GM21423 (cell line): ENCODE measurements at regions not wholly inside any gene's neighbourhood (a gene's known extent, or its start where the extent isn't known, plus 50 kb on each side); places are given as distances from the start of the nearest gene placed in this dataset.
"Not testable (repeated sequence)": the region's sequence is repeated elsewhere in the genome, so short reads cannot be mapped to it uniquely, and the experiment has no call there.

ENCODE experiments used
- ATAC-seq: cut with Tn5 transposase; IDR thresholded peaks from one replicate; pipeline ENCODE4 v1.9.1; 2021; ENCODE audit warnings: mild to moderate bottlenecking, moderate library complexity; ENCODE audit not compliant: unreplicated experiment

DNA sequence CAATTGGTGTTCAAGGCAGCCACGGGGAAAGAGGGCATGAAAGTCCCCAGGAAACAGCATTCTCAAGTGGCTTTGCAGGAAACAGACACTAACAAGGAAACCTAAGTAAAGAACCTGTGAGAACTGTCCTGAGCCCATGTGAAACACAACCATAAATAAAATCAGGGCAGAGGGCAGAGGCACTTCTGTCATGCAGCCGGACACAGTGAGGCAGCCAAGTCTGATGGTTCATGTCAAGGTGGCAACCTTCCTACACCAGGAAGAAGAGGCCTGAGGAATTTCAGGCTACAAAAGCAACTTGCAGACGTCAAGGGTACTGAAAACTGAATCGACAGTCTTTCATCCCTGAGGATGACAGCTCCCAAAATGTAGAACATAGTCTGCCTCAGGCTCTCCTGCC, 458.2 kb upstream of the NPVF start:
- no peak for ATAC-seq

DNA sequence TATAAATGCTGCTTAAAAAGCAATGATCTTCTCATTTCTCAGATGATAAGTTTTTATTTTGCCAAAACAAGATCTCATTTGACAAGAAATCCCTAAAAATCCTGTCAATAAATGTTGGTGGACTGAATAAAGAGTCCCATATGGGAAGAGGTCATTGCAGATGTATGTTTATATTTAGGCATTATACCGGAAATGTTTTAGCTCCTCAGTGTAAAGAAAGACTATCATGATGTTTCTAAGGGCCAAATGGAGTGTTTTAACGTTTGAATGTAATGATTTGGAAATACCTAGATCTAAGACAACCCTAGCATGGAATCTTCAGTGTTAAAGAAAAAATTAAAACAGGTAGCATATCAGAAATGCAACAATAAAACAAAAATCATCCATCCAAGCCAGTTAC, 457.8 kb upstream of the NFE2L3 start:
- no peak for ATAC-seq

DNA sequence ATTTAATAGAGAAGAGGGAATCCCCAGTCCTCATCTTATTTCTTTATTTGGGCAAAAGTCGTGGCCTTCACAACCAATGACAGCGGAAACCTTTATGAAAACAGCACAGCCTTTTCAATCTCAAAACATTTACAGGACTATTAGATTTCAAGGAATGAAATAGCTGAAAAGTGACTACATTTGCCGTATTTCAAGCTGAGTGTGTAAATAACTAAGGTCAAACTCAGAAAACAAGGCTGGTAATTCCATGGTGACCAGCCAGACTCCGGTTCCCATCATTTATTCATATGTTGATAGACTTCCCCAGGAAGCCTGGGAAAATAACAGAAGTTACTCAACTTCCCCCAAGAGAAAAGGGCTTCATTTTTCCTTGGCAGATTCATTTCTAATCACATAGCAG, 457.3 kb upstream of the NFE2L3 start:
- ATAC-seq, result no peak

DNA sequence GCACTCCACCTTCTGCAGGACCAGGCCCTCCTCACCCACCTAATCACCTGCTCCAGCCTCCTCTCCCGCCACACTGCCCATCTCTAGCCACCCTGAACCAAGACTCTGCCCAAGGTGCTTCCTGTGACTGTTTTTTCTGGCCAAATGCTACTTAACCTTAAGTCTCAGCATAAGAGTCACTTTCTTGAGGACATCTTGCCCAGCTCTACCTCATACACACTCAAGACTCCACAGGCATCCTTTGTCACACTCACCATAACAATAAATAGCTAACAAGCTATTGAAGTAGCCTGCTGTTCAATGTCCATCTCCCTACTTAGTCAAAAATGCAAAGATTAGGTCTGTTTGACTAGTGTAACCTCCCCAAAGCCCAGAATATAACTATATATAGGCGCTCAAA, 455.4 kb upstream of the NFE2L3 start:
- no peak for ATAC-seq

DNA sequence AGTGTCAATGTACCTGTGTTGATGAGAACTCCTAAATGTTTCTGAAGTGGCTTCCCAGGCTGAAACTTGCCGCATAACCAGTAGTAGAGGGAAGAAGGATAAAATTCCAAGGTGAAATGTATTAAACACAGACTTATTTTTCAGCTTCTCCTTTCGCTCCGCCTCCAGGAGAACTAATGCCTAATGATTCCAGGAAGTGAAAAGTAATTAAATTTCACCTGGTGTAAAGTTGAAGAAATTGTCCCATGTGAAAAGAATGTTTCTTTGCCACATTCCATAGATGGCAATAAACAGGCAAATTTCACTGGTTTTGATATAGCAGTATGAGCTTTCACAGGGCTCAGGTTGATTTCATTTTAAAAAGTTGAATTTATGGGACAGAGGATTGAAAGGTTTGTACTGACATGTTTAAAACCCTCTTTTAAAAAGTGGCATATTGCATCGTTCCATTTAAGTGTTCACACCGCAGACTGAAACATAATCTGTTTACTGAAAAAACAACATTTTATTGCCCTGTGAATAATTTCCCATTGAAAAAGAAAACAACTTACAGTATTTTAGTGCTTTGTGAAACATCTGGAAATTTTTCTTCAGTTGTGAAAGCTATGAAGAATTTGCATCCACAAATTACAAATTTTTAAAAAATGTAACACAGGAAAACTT, 453.4 kb upstream of the NFE2L3 start:
- ATAC-seq, result no peak

DNA sequence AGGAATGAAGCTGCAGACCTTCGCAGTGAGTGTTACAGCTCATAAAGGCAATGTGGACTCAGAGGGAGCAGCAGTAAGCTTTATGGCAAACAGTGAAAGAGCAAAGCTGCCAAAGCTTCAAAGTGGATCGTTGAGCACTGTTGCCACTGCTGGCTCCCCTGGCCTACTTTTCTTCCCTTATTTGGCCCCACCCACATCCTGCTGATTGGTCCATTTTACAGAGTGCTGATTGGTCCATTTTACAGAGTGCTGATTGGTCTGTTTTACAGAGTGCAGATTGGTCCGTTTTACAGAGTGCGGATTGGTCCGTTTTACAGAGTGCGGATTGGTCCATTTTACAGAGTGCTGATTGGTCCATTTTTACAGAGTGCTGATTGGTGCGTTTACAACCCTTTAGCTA, 451.9 kb upstream of the NFE2L3 start:
- not testable (repeated sequence) for ATAC-seq

DNA sequence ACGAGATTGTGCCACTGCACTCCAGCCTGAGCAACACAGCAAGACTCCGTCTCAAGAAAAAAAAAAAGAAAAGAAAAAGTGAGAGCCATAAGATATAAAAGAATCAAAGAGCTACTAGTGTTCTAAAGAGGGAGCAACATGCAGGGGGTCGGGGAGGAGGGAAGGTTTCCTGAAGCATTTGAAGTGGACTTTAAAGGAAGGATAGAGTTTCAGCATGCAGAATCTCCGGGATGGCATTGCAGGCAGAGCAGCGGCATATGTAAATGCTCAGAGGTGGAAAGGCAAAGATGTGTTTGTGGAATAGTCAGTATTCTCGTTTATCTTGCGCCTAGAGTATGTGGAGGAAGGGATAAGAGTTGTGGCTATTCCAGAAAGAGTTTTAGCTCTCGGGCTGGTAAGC, 447.6 kb upstream of the NFE2L3 start:
- ATAC-seq, result no peak

DNA sequence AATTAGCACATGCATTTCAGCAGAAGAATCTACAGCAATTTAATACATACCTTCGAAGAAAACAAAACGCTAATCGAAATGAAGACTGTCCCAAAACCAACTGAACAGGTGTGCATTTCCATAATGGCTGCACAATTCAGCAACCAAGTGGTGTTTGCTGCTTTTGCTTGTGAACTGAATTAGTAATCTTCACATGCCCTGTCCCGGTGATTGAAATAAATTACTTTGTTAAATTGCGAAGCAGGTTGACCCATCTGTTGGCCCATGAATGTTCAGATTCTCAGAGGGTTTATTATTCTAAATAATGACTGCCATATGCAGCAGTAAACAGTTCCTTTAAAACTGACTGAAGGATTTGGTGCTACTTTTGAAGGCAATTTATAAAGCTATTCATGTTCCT, 445.2 kb upstream of the NFE2L3 start:
- no peak for ATAC-seq

DNA sequence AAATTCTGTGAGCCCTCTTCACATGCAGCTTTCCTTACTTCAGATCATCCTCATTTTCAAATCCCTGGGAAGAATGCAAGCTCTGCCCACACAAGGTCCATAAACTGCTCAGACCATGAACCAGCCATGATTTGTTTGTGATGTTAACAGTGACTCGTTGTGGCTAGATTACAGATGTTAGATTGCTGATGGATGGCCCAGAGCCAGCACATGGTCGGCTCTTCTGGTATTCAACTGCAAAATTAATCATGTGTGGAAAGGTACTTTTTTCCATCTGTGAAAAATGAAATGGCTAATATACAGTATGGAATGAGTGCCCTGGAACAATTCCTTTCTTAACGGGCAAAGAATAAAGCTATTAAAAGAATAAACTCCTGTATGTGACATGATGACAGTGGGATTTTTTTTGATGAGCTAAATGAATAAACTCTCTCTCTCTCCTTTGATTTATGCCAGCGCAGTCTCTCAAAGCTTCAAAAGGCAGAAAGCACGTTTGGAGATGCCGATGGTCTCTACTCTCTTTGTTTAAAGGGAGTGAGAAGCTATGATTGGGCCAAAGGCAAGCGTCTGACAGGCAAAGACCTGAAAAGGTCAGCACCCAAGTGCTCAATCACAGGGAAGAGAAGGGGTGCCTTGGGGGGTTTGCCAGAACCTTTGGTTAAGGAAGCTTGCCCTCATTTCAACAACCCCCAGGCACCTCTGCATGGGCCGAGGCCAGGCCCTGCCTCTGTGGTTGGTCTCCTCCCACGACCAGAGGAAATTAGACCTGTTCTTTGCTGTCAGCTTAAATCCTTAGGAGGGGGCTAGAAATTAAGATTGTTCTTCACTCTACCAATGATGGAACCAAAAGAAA, 444.0 kb upstream of the NFE2L3 start:
- ATAC-seq, result no peak

DNA sequence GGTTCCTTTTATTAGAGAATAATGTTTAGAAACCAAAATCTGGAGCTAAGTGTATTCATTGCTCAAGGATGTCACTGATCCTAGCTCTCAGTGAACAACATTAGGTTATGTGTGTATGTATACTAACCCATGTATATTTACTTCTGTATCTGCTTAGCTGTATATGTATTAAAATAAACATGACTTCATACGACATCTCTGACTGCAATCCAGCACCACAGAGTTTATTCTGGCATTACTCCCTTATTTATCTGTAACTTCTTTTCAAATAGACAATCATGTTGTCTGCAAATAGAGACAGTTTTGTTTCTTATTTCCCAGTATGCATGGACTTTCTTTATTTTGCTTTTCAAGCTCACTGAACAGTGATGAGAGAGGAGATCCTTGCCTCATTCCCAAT, 441.0 kb upstream of the NFE2L3 start:
- ATAC-seq, result no peak

DNA sequence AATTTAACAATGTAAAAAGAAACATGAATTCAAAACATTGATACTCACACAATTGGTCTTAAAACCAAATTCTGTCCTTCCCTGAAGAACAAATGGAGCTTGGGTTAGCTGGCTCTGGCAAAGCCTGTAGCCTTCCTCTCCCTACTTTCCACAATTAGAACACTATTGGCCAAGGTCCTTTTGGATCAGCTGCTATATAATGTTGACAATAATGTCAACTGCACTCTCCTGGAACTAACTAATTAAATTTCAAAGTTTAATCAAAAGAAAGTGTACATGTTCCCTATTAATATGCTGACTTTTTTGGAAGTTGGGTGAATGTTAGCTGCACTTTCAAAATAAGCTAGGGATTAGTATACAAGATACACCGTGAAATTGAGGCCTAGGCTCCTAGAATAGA, 440.1 kb upstream of the NFE2L3 start:
- ATAC-seq, result no peak

DNA sequence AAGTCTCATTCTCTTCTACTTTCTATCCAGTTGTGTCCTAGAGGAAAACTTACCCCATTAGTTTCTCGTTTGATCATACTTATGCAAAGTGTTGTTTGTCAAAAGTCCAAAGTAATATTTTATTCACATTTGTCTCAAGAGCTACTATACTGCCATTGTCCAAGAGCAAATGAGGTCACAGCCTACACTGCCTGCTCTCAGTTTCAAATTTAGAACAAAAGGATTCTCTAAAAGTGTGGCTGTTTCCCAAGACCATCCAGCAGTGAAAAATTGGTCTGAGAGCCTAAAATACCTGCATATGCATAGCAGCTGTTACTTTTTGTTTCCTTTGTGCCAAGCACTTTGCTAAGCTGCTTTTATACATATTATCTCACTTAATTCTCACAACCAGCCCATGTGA, 439.5 kb upstream of the NFE2L3 start:
- no peak for ATAC-seq

DNA sequence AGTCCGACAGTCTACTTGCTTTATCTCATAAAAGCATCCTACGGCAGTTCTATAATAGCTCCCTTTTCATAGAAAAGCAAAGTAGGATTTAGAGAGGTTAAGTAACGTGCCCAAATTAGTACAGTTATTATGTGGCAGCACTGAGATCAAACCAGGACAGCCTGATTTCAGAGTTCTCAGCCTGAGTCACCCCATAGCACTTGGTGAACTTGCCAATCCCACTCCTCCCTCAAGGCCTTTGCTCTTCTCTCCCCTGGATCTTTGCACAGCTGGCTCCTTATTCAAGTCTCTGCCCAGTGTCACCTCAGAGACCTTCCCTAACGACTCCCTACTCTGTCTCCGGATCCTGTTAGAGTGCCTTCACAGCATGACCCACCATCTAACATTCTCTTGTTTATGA, 438.0 kb upstream of the NFE2L3 start:
- ATAC-seq, result no peak

DNA sequence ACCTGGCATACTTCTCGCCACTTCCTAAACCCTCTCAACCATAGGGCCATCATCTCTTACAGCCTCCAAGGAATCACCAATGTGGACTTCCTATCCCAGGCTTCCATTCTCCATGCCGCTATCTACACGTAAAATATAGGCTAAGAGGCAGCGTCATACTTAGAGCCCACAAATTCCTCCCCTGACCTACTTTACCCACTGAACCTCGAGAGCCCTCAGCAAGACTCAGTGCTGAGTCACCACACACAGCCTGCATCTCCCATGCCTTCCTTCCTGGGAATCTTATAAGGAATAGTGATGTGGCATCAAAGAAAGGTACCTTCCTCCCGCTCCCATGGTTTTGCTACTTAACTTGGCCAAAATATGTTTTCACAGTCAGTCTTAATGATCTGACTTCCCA, 435.6 kb upstream of the NFE2L3 start:
- no peak for ATAC-seq

DNA sequence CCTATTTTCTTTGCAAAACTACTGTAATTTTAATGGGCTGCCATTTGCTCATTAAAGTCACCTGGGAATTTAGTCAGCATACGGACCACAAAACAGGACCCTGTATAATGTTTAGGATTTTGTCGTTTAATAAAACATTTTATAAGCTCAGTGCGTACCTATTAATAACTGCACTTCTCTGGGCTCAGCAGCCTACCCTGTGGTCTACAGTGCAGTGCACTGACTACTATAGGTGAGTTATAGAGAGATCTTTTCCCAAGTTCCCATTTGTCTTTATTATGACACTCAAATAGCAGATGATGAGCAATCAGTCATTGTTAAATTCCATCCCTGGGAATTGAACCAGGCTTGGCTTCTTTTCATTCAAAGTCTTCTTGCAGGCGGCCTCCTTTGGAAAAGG, 433.4 kb upstream of the NFE2L3 start:
- no peak for ATAC-seq

DNA sequence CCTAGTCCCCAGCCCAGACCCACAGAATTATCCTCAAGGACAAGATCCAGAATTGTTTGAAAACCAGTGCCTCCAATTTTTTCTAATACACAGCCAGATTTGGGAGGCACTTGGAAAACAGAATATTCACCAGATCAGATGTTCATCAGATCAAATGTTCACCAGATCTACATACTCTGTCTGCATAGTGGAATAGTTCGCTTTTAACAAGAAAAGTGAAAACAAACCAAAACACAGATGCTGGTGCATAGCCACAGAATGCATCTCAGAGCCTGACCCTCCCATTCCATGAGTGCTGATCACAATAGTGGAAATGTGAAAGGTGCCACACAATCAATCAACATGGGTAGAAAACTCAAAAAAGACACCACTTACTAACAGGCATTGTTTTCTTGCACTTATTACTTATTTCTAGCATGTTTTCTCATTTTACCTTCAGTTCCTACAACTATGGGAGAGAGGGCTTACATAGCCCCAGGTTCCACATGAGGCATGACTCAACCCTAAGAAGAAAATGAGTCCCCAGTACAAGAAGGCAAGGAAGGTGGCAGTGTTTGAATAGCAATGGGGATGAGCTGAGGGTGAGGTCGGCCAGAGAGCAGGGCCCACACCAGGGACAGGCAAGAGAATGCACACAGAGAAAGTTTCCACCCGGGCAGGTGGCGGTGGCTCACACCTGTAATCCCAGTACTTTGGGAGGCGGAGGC, 432.7 kb upstream of the NFE2L3 start:
- ATAC-seq, result no peak

DNA sequence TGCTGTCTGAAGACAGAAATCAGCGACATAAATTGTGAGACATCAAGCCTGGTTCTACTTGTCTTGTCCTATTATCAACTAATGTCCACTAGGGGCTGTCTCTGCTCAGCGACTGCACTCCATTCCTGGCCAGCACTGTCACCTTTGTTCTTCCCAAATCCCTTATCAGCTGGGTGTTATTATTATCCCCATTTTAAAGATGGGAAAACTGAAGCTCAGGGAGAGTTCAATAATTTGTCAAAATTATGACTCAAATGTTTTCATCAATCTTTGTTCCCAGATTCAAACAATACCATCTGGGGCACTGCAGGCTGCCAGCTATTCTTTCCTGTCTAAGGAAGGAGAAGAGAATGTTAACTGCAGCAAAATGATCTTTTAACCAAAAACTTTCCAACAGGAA, 431.6 kb upstream of the NFE2L3 start:
- no peak for ATAC-seq

DNA sequence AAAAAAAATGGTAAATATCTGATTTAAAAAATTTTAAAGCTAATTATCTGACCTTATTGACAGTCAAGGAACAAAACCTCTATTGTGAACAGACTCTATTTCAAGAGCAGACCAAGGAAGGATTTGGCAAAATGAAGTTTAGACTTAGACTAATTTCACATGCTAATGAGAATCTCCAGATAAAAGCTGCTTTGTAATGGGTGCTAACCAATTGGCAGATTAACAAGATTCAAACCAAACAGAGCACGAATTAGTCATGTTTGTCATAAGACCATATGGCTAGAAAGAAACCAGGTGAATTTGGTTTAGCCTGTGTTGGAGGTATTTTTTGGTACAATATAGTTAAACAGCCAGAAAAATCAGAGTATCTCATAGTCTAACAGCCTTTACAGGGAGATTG, 429.1 kb upstream of the NFE2L3 start:
- ATAC-seq, result no peak

DNA sequence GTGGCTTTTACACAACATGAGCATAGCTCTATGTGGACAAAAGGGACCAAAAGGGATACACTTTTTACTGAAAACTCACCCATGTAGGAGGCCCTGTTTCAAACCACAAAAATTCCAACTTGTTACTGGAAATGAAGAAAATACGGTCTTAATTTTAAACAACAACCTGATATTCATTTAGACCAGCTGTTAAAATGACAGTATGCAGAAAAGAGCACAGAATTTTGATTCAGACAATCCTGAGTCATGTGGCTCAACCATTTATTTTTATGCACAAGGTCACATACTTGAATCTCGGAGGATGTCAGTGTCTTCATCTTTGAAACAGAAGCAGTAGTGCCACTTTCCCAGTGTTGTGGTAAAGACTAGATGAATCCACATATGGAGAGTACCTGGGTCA, 426.5 kb upstream of the NFE2L3 start:
- ATAC-seq, result no peak

DNA sequence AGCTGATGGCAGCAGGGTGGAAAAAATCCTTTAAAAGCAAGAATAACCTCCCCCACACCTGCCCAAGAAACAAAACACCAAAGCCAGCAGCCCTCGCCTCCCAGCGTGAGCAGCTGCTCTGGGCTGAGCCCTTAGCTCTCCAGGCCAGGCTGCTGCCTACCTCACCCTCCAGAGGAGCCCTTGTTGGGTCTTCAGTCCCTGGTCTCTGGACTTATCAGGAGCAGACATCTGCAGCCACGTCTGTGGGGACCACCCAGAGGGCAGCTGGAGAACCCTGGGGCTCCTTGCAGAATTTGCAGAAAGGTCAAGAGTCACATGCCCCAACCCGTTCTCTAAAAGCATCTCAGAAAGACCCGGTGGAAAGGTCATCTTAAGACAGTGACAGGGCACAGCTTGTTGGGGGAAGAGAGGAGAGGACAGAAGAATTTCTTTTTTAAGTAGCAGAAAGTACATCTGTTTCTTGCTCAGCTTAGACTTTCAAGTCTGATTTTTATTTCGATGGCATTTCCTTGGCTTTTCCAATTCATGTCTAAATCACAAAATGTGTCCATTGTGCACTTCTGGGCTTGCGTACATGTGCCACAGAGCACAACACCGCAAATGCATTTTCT, 425.7 kb upstream of the NFE2L3 start:
- no peak for ATAC-seq

DNA sequence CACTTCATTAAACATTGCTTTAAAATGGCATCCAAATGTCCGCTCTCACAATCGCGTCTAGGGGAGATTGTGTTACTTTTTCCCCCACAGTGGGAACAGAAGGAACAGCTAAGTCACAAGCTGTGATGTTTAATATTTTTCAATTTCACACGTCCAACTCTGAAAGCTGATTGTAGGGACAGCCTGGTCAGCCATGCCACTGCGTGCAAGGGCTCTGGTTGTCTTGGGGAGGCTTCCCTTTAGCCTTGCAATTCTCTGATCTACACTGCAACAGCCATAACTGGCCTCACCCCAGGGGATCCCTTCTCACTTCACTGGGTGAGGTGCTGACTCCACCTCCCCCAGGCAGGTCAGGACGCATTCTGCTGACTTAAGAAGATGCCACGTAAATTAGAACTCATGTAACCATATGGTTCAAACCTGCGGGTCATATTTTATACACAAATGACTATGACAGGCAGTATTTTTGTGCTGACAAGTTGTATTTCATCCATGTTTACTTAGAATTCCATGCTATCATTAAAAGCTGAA, 425.2 kb upstream of the NFE2L3 start:
- ATAC-seq, result no peak
